ENCODE measurements at regions not wholly inside any gene's neighbourhood (a gene's known extent, or its start where the extent isn't known, plus 50 kb on each side); places are given as distances from the start of the nearest gene placed in this dataset.

GRCh38 chr21:25133939-25134338 lies 473.3 kb downstream of the MRPL39 start:
- Histone ChIP-seq H3K4me1 (ENCODE audit: control insufficient read depth, insufficient read depth, low read length) (no peaks in the 10 kb centered on the region), H3K9me3 (ENCODE audit: control insufficient read depth, low read length) (no peaks in the 10 kb centered on the region), H3K27ac (ENCODE audit: low read length) (no peak overlapping the region), H3K4me3 (ENCODE audit: low read length) (no peak overlapping the region), H3K27me3 (ENCODE audit: control insufficient read depth, insufficient read depth) (no peaks in the 10 kb centered on the region)
- DNase-seq (no peak), ATAC-seq (no peak)
- intact Hi-C loops (cut with DNase I): no loop called here
- 68% methylated on average over 2 of the region's 2 CpGs for WGBS

DNA sequence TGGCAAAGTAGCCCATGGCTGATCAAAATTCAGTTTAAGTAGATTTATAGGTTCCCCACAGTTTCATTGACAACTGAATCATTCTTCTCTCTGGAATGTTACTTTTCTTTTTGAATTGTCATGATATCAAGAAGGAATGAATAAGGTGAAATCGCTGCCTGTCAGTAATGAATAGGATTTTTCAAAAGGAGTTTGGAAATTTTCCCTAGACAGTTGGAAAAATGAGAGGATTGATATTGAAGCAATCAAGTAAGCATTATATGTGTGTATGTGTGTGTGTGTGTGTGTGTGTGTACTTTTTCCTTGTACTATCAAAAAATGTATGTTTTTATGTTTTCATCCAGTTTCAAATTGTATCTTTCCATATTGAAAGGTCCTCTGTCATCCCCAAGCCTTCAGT lies 479.5 kb downstream of the MRPL39 start:
- H3K9me3 ChIP-seq (ENCODE audit: control insufficient read depth, low read length): no peaks in the 10 kb centered on the region
- DNase-seq: no peak
- H3K27ac ChIP-seq (ENCODE audit: low read length): no peak overlapping the region
- 71% methylated on average over 1 of the region's 1 CpG for WGBS
- intact Hi-C loops (cut with DNase I): no loop called here
- no peak for ATAC-seq
- no peak overlapping the region for H3K4me3 ChIP-seq (ENCODE audit: low read length)
- H3K4me1 ChIP-seq (ENCODE audit: control insufficient read depth, insufficient read depth, low read length): no peaks in the 10 kb centered on the region
- no peaks in the 10 kb centered on the region for H3K27me3 ChIP-seq (ENCODE audit: control insufficient read depth, insufficient read depth)

DNA sequence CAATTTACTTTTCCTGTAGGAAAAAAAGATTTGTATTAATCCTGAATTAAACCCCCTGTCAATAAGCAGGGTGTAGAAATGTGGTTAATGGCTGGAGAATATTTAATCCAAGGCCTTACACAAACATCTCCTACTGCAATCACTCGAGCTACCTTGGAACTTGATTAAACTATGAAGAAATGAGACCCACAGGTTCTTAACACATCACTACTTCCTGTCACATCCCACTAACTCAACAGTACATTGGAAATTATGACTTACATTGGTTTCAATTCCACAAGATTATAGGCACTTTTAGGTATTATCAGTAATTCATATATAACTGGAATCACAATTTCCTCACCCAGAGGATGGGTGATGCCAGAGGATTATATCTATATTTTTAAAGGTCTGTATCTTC lies 480.3 kb downstream of the MRPL39 start:
- intact Hi-C loops (cut with DNase I): no loop called here
- H3K4me3 ChIP-seq (ENCODE audit: low read length): no peak overlapping the region
- no peak for ATAC-seq
- no peak for DNase-seq
- H3K27me3 ChIP-seq (ENCODE audit: control insufficient read depth, insufficient read depth): no peaks in the 10 kb centered on the region
- 58% methylated on average over 1 of the region's 1 CpG for WGBS
- H3K4me1 ChIP-seq (ENCODE audit: control insufficient read depth, insufficient read depth, low read length): no peaks in the 10 kb centered on the region
- no peaks in the 10 kb centered on the region for H3K9me3 ChIP-seq (ENCODE audit: control insufficient read depth, low read length)
- no peak overlapping the region for H3K27ac ChIP-seq (ENCODE audit: low read length)

DNA sequence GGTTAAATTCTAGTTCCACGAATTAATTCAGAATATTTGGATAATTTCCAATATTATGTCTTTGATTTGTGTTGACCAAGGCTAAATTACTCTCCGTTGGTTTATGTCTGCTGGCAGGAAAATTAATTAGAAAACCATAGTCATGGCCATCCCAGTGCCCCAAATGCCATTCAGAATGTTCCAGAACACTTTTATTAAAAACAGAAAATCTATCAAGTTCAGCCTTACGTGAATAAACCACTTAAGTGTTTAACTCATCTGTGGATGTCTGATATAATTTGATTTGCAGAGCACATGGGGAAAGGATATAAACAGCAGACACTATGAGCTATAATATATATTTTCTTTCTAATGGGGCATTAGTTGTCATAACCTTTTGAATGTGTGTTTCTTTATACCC lies 480.7 kb downstream of the MRPL39 start:
- 68% methylated on average over 3 of the region's 3 CpGs for WGBS
- DNase-seq (no peak), ATAC-seq (no peak)
- no peaks in the 10 kb centered on the region for H3K9me3 ChIP-seq (ENCODE audit: control insufficient read depth, low read length)
- intact Hi-C loops (cut with DNase I): no loop called here
- H3K4me3 ChIP-seq (ENCODE audit: low read length): no peak overlapping the region
- no peaks in the 10 kb centered on the region for H3K27me3 ChIP-seq (ENCODE audit: control insufficient read depth, insufficient read depth)
- H3K4me1 ChIP-seq (ENCODE audit: control insufficient read depth, insufficient read depth, low read length): no peaks in the 10 kb centered on the region
- no peak overlapping the region for H3K27ac ChIP-seq (ENCODE audit: low read length)

GRCh38 chr21:25118648-25119047 lies 488.6 kb downstream of the MRPL39 start:
- 92% methylated on average over 13 of the region's 13 CpGs for WGBS
- Histone ChIP-seq H3K27ac (ENCODE audit: low read length) (no peak overlapping the region), H3K4me1 (ENCODE audit: control insufficient read depth, insufficient read depth, low read length) (no peaks in the 10 kb centered on the region), H3K27me3 (ENCODE audit: control insufficient read depth, insufficient read depth) (no peaks in the 10 kb centered on the region), H3K9me3 (ENCODE audit: control insufficient read depth, low read length) (no peaks in the 10 kb centered on the region), H3K4me3 (ENCODE audit: low read length) (no peak overlapping the region)
- intact Hi-C loops (cut with DNase I): no loop called here
- ATAC-seq (no peak), DNase-seq (no peak)

GRCh38 chr21:25115021-25115420 lies 492.3 kb downstream of the MRPL39 start:
- WGBS: 62% methylated on average over 1 of the region's 1 CpG
- H3K9me3 ChIP-seq (ENCODE audit: control insufficient read depth, low read length): no peaks in the 10 kb centered on the region

DNA sequence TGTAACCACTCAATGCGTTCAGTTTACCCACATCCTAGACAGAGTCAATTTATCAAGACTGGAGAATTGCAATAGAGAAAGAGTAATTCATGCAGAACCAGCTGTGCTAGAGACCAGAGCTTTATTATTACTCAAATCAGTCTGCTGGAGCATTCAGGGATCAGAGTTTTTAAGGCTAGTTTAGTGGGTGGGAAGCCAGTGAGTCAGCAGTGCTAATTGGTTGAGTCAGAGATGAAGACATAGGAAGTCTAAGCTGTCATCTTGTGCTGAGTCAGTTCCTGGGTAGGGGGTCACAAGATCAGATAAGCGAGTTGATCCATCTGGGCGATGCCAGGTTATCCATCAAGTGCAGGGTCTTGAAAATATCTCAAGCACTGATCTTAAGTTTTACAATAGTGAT lies 499.6 kb downstream of the MRPL39 start:
- Histone ChIP-seq H3K9me3 (ENCODE audit: control insufficient read depth, low read length) (no peaks in the 10 kb centered on the region), H3K27me3 (ENCODE audit: control insufficient read depth, insufficient read depth) (no peaks in the 10 kb centered on the region), H3K4me3 (ENCODE audit: low read length) (no peak overlapping the region), H3K27ac (ENCODE audit: low read length) (no peak overlapping the region), H3K4me1 (ENCODE audit: control insufficient read depth, insufficient read depth, low read length) (no peaks in the 10 kb centered on the region)
- ATAC-seq (no peak), DNase-seq (no peak)
- 73% methylated on average over 3 of the region's 3 CpGs for WGBS
- intact Hi-C loops (cut with DNase I): no loop called here

More at GRCh38 chr21:25115021-25115420, 492.3 kb downstream of the MRPL39 start:
- DNase-seq (no peak), ATAC-seq (no peak)
- H3K4me1 ChIP-seq (ENCODE audit: control insufficient read depth, insufficient read depth, low read length): no peaks in the 10 kb centered on the region
- H3K4me3 ChIP-seq (ENCODE audit: low read length): no peak overlapping the region
- intact Hi-C loops (cut with DNase I): no loop called here
- H3K27ac ChIP-seq (ENCODE audit: low read length): no peak overlapping the region
- H3K27me3 ChIP-seq (ENCODE audit: control insufficient read depth, insufficient read depth): no peaks in the 10 kb centered on the region

DNA sequence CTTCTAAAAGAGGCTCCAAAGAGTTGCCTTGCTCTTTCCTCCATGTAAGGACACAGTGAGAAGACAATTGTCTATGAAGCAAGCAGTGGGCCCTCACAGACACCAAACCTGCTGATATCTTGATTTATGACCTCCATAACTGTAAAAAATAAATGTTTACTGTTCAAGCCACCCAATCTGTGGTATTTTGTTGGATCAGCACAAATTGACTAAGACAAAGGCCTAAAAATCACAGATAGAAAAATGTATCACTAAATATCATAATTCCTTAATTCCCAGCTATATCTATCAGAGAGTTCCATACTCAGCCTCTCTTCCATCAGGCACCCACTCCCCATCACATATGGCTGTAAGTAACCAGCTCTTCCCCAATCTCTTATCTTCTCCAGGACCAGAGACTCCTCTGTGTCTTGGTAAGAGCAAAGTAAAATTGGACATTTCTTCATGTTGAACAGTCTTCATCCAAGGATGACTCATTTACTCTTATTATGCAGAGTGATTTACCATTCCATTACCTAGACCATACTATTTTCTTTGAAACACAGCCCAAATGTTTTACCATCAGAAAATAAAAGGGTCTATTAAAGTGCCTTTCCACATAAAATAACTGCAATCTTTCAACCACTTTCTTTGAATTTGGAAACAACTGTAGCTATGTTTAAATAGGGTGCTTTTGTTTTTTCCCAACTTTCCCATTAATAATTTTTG lies 503.6 kb downstream of the MRPL39 start:
- H3K9me3 ChIP-seq (ENCODE audit: control insufficient read depth, low read length): no peaks in the 10 kb centered on the region
- DNase-seq (no peak), ATAC-seq (no peak)
- no peak overlapping the region for H3K4me3 ChIP-seq (ENCODE audit: low read length)
- H3K4me1 ChIP-seq (ENCODE audit: control insufficient read depth, insufficient read depth, low read length): no peaks in the 10 kb centered on the region
- intact Hi-C loops (cut with DNase I): no loop called here
- no peaks in the 10 kb centered on the region for H3K27me3 ChIP-seq (ENCODE audit: control insufficient read depth, insufficient read depth)
- no peak overlapping the region for H3K27ac ChIP-seq (ENCODE audit: low read length)

DNA sequence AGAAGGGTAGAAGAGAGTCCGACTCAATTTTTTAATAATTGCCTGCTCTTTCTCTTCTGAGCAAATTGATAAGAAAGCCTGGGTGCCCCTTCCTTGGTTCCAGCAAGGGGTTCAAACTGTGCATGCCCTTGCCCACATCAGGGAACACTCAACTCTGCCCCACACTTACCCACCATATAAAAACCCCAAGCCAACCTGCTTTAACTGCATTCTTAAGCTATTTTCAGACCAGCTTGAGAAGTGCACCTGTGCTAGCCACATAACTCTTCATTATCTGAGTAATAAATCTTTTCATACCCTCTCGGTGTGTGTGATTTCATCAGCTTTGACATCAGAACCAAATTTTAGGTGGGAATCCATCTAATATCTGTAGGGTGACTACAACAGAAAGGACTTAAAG lies 509.6 kb downstream of the MRPL39 start:
- intact Hi-C loops (cut with DNase I): no loop called here
- H3K4me1 ChIP-seq (ENCODE audit: control insufficient read depth, insufficient read depth, low read length): no peaks in the 10 kb centered on the region
- no peak overlapping the region for H3K4me3 ChIP-seq (ENCODE audit: low read length)
- ATAC-seq (no peak), DNase-seq (no peak)
- no peak overlapping the region for H3K27ac ChIP-seq (ENCODE audit: low read length)
- no peaks in the 10 kb centered on the region for H3K27me3 ChIP-seq (ENCODE audit: control insufficient read depth, insufficient read depth)
- WGBS: 80% methylated on average over 2 of the region's 2 CpGs
- no peaks in the 10 kb centered on the region for H3K9me3 ChIP-seq (ENCODE audit: control insufficient read depth, low read length)

DNA sequence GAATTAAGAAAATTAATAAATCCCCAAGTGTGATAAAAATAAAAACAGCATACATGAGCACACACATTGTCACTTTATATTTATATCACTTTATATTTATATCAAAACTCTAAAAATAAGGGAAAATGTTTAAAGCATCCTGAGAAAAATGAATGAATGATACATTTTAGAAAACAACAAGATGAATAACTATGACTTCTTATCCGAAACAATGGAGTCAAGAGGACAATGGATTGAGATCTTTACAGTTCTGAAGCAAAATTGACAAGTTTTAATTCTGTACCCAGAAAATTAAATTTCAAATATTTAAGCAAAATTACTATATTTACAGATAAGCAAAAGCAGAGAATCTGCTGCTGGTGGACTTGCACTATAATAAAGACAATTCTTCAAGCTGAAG lies 512.6 kb downstream of the MRPL39 start:
- Histone ChIP-seq H3K27ac (ENCODE audit: low read length) (no peak overlapping the region), H3K4me1 (ENCODE audit: control insufficient read depth, insufficient read depth, low read length) (no peaks in the 10 kb centered on the region), H3K9me3 (ENCODE audit: control insufficient read depth, low read length) (no peaks in the 10 kb centered on the region), H3K4me3 (ENCODE audit: low read length) (no peak overlapping the region), H3K27me3 (ENCODE audit: control insufficient read depth, insufficient read depth) (no peaks in the 10 kb centered on the region)
- ATAC-seq (no peak), DNase-seq (no peak)
- WGBS: 77% methylated on average over 1 of the region's 1 CpG
- intact Hi-C loops (cut with DNase I): no loop called here

DNA sequence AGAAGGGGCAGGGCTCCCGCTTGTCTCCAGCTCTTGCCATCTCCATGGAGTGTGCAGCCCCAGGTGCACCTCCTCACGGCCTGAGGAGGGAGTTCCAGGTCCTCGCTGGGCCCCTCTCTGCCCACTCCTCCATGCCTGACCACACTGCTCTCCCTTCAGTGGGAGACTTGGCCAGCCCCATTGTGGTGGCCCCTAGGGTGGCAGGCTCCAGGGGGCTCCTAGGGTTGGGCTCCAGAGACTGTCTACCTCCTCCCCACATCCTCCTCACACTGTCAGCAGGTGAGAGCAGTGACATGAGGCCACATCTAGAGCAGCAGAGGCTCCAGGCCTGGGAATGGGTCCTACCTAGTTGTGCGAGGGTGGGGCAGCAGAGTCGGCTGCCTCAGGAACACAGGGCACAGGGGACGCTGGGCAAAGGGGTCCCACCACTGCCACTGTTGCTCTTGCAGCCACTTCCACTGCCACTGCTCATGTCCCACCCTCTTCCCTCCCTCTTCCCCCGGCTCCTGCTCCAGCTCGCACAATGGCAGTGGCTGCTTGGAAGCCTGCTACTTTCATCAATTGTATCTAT lies 514.8 kb downstream of the MRPL39 start:
- Histone ChIP-seq H3K4me1 (ENCODE audit: control insufficient read depth, insufficient read depth, low read length) (no peaks in the 10 kb centered on the region), H3K27ac (ENCODE audit: low read length) (no peak overlapping the region), H3K9me3 (ENCODE audit: control insufficient read depth, low read length) (no peaks in the 10 kb centered on the region), H3K27me3 (ENCODE audit: control insufficient read depth, insufficient read depth) (no peaks in the 10 kb centered on the region), H3K4me3 (ENCODE audit: low read length) (no peak overlapping the region)
- WGBS: 84% methylated on average over 8 of the region's 8 CpGs
- intact Hi-C loops (cut with DNase I): no loop called here
- peak in 1 of 3 donors; percentile 16 for DNase-seq
- no peak for ATAC-seq

- Histone ChIP-seq H3K4me3 (ENCODE audit: low read length) (no peak overlapping the region), H3K27ac (ENCODE audit: low read length) (no peak overlapping the region), H3K27me3 (ENCODE audit: control insufficient read depth, insufficient read depth) (no peaks in the 10 kb centered on the region), H3K4me1 (ENCODE audit: control insufficient read depth, insufficient read depth, low read length) (no peaks in the 10 kb centered on the region), H3K9me3 (ENCODE audit: control insufficient read depth, low read length) (no peaks in the 10 kb centered on the region)
- intact Hi-C loops (cut with DNase I): no loop called here
- 85% methylated on average over 4 of the region's 4 CpGs for WGBS
- ATAC-seq (no peak), DNase-seq (no peak)
Measured at GRCh38 chr21:25081096-25081495, 526.2 kb downstream of the MRPL39 start.
